H1 (cell line): ENCODE measurements at regions not wholly inside any gene's neighbourhood (a gene's known extent, or its start where the extent isn't known, plus 50 kb on each side); places are given as distances from the start of the nearest gene placed in this dataset.

Source experiments
- CTCF ChIA-PET: fragments of 300-600 bp; sonication (Branson Sonifier 250); formaldehyde crosslinking; loops from one replicate; lab custom pipeline; 2021; ENCODE audit not compliant: partially characterized antibody; lab: Charles Lee
- POLR2A ChIA-PET: fragments of 300-600 bp; sonication (Branson Sonifier 250); formaldehyde crosslinking; loops from one replicate; lab custom pipeline; 2021; ENCODE audit warnings: inconsistent platforms; ENCODE audit not compliant: partially characterized antibody; lab: Charles Lee
- DNase-seq, 2 experiments: peaks; one replicate each; pipeline versions ENCODE4 v3.0.0 to v3.0.0-alpha.2; 2010 to 2022; ENCODE audit warnings: low spot score in 2 of 2, low read depth in 1 of 2, mixed read lengths in 1 of 2
- FAIRE-seq: peaks from 2 replicates; lab custom pipeline; 2011; peaks lifted over from hg19 to GRCh38; lab: Jason Lieb, UNC
- H2AFZ ChIP-seq: 2 replicates; pipeline ENCODE4 v1.8.1; 2012; ENCODE audit warnings: low read length, inconsistent platforms
- H2AK5ac ChIP-seq: 2 replicates; pipeline ENCODE4 v1.6.1; 2013; ENCODE audit warnings: low read depth, low read length
- H2BK120ac ChIP-seq: replicated peaks from 2 replicates; pipeline ENCODE3; 2013; ENCODE audit warnings: low read depth, low read length, inconsistent platforms
- H2BK12ac ChIP-seq: 2 replicates; pipeline ENCODE4 v1.6.1; 2013; ENCODE audit warnings: low read depth, low read length
- H2BK15ac ChIP-seq: 2 replicates; pipeline ENCODE4 v1.6.1; 2013; ENCODE audit warnings: low read length
- H2BK20ac ChIP-seq: 2 replicates; pipeline ENCODE4 v1.6.1; 2013; ENCODE audit warnings: low read length
- H2BK5ac ChIP-seq: 2 replicates; pipeline ENCODE4 v1.6.1; 2013; ENCODE audit warnings: low read depth, low read length
- H3K14ac ChIP-seq: 2 replicates; pipeline ENCODE4 v1.6.1; 2013; ENCODE audit warnings: inconsistent platforms; ENCODE audit not compliant: insufficient read length
- H3K18ac ChIP-seq: 2 replicates; pipeline ENCODE4 v1.6.1; 2013; ENCODE audit warnings: low read length; ENCODE audit errors: extremely low read depth
- H3K23ac ChIP-seq: 2 replicates; pipeline ENCODE4 v1.6.1; 2013; ENCODE audit warnings: inconsistent platforms; ENCODE audit not compliant: insufficient read length
- H3K23me2 ChIP-seq: 2 replicates; pipeline ENCODE4 v1.6.1; 2013; ENCODE audit warnings: low read depth, low read length
- H3K27ac ChIP-seq: 2 replicates; pipeline ENCODE4 v1.6.1; 2011; ENCODE audit warnings: low read depth, low read length, inconsistent platforms
- H3K27me3 ChIP-seq, 4 experiments: replicated peaks in 1 of 4; 1 replicate in 1 of 4; 2 replicates in 3 of 4; pipeline versions ENCODE4 v1.6.1 to v1.8.1; 2011 to 2013; ENCODE audit warnings: low read length in 3 of 4, mild to moderate bottlenecking in 3 of 4, inconsistent platforms in 2 of 4, mixed read lengths in 2 of 4, moderate library complexity in 1 of 4; ENCODE audit not compliant: control insufficient read depth in 3 of 4, insufficient read depth in 3 of 4; ENCODE audit errors: extremely low read depth in 1 of 4
- H3K36me3 ChIP-seq, 4 experiments: 2 replicates each; pipeline versions ENCODE4 v1.6.1 to v1.8.1; 2011 to 2013; ENCODE audit warnings: mild to moderate bottlenecking in 4 of 4, low read length in 3 of 4, moderate library complexity in 2 of 4, control low read depth in 1 of 4, inconsistent platforms in 1 of 4; ENCODE audit not compliant: insufficient read depth in 4 of 4, control insufficient read depth in 2 of 4
- H3K4ac ChIP-seq: replicated peaks from 2 replicates; pipeline ENCODE3; 2013; ENCODE audit warnings: low read length, low read depth, mixed read lengths, inconsistent platforms; ENCODE audit not compliant: insufficient read length
- H3K4me1 ChIP-seq, 4 experiments: replicated peaks in 1 of 4; 1 replicate in 1 of 4; 2 replicates in 3 of 4; pipeline versions ENCODE4 v1.6.1 to v1.8.1; 2011 to 2013; ENCODE audit warnings: low read length in 3 of 4, inconsistent platforms in 2 of 4, mixed read lengths in 1 of 4; ENCODE audit not compliant: insufficient read depth in 4 of 4, control insufficient read depth in 3 of 4
- H3K4me2 ChIP-seq, 2 experiments: 2 replicates each; pipeline versions ENCODE4 v1.6.1 to v1.8.1; 2011 to 2013; ENCODE audit warnings: low read depth in 2 of 2, low read length in 2 of 2, control low read depth in 1 of 2, inconsistent platforms in 1 of 2, mild to moderate bottlenecking in 1 of 2; ENCODE audit not compliant: insufficient read depth in 1 of 2
- H3K4me3 ChIP-seq, 4 experiments: fragments of 200-600, 300-600 bp in 1 of 4; sonication (generic), shearing (Covaris generic), sonication (Bioruptor Twin) in 1 of 4; 2 replicates each; pipeline versions ENCODE4 v1.5.1 to v1.8.1; 2011 to 2016; ENCODE audit warnings: low read length in 4 of 4, low read depth in 3 of 4, control low read depth in 2 of 4, inconsistent platforms in 2 of 4, mild to moderate bottlenecking in 2 of 4, mixed read lengths in 1 of 4, moderate library complexity in 1 of 4; ENCODE audit not compliant: insufficient read depth in 2 of 4; ENCODE audit errors: extremely low read depth in 1 of 4
- H3K56ac ChIP-seq: replicated peaks from 2 replicates; pipeline ENCODE3; 2013; ENCODE audit warnings: low read depth, mild to moderate bottlenecking, mixed read lengths, low read length, inconsistent platforms; ENCODE audit not compliant: insufficient read length
- H3K79me1 ChIP-seq: 2 replicates; pipeline ENCODE4 v1.6.1; 2013; ENCODE audit warnings: low read depth, low read length, control low read depth
- H3K79me2 ChIP-seq, 2 experiments: 2 replicates each; pipeline versions ENCODE4 v1.6.1 to v1.8.1; 2012 to 2013; ENCODE audit warnings: low read length in 2 of 2, mild to moderate bottlenecking in 2 of 2, inconsistent platforms in 1 of 2; ENCODE audit not compliant: insufficient read depth in 2 of 2, control insufficient read depth in 1 of 2
- H3K9ac ChIP-seq, 4 experiments: replicated peaks in 1 of 4; 1 replicate in 1 of 4; 2 replicates in 3 of 4; pipeline versions ENCODE4 v1.6.1 to v1.8.1; 2011 to 2013; ENCODE audit warnings: low read depth in 3 of 4, low read length in 3 of 4, control low read depth in 2 of 4, mild to moderate bottlenecking in 2 of 4, moderate library complexity in 2 of 4, inconsistent platforms in 1 of 4; ENCODE audit errors: extremely low read depth in 1 of 4
- H3K9me3 ChIP-seq, 2 experiments: 2 replicates each; pipeline versions ENCODE4 v1.6.1 to v1.8.1; 2012 to 2013; ENCODE audit warnings: mild to moderate bottlenecking in 2 of 2, moderate library complexity in 2 of 2, control low read depth in 1 of 2, inconsistent platforms in 1 of 2, low read depth in 1 of 2, low read length in 1 of 2, mixed read lengths in 1 of 2; ENCODE audit not compliant: insufficient read depth in 2 of 2
- H4K20me1 ChIP-seq, 2 experiments: replicated peaks in 1 of 2; 2 replicates each; pipeline versions ENCODE3 to v1.8.1; 2011 to 2013; ENCODE audit warnings: inconsistent platforms in 2 of 2, low read length in 2 of 2, mild to moderate bottlenecking in 1 of 2; ENCODE audit not compliant: insufficient read depth in 2 of 2, control insufficient read depth in 1 of 2
- H4K5ac ChIP-seq: 2 replicates; pipeline ENCODE4 v1.6.1; 2013; ENCODE audit warnings: low read length, low read depth, mixed read lengths, inconsistent platforms; ENCODE audit not compliant: insufficient read length
- H4K8ac ChIP-seq: 2 replicates; pipeline ENCODE4 v1.8.0; 2013; ENCODE audit warnings: mild to moderate bottlenecking, moderate library complexity, low read length, inconsistent platforms; ENCODE audit not compliant: insufficient read depth; ENCODE audit errors: extremely low read depth
- H4K91ac ChIP-seq: replicated peaks from 2 replicates; pipeline ENCODE3; 2013; ENCODE audit warnings: low read length, mixed read lengths, inconsistent platforms; ENCODE audit not compliant: insufficient read length
- CEBPB ChIP-seq: IDR thresholded peaks from 2 replicates; pipeline ENCODE4 v1.6.1; 2012; ENCODE audit warnings: low read depth, low read length
- GTF2F1 ChIP-seq: IDR thresholded peaks from 2 replicates; pipeline ENCODE4 v1.6.1; 2012; ENCODE audit warnings: low read depth, low read length, improper control_type of control experiment, borderline replicate concordance
- WGBS, 2 experiments: shearing (Covaris generic) in 1 of 2; methylation state at CpG; one replicate each; pipeline versions ENCODE4 v1.1.6 to v1.1.7; 2013 to 2015; ENCODE audit warnings: low lambda C conversion rate in 2 of 2, mixed read lengths in 2 of 2, inconsistent platforms in 1 of 2, low coverage in 1 of 2, missing lambda C conversion rate in 1 of 2; ENCODE audit not compliant: insufficient replicate concordance in 2 of 2, insufficient coverage in 1 of 2, insufficient read length in 1 of 2; ENCODE audit errors: extremely low coverage in 1 of 2, missing lambda C conversion rate in 1 of 2; 5-methylcytosine and 5-hydroxymethylcytosine counted together

GRCh38 chr6:126696921-126697693 is 357.2 kb downstream of the CENPW start:
- Histone ChIP-seq H2BK120ac (no peak overlapping the region), H2AK5ac (no peak overlapping the region), H4K8ac (no peak overlapping the region), H3K14ac (no peak overlapping the region)
- TF ChIP-seq CEBPB (peak; percentile 71), GTF2F1 (no peak)
- TF ChIP-seq, all 59 proteins: peak for 1
- Histone ChIP-seq H3K27me3 (no peaks in the 10 kb centered on the region), H4K20me1 (no peaks in the 10 kb centered on the region), H2BK5ac (no peak overlapping the region), H3K4me3 (no peak overlapping the region), H3K9ac (no peak overlapping the region), H3K36me3 (no peaks in the 10 kb centered on the region), H4K5ac (no peak overlapping the region), H3K23me2 (no peaks in the 10 kb centered on the region; the same call in 1 of the 2 replicates), H3K4me1 (no peaks in the 10 kb centered on the region; a peak in 1 of 7 replicates), H3K18ac (no peak overlapping the region), H2BK15ac (no peak overlapping the region), H4K91ac (no peak overlapping the region), H3K79me2 (no peaks in the 10 kb centered on the region), H2BK12ac (no peak overlapping the region), H2AFZ (peak overlapping the region; percentile 64; the same call in 1 of the 2 replicates), H3K9me3 (no peaks in the 10 kb centered on the region), H3K56ac (no peak overlapping the region), H3K27ac (no peak overlapping the region), H3K4ac (no peak overlapping the region), H2BK20ac (no peak overlapping the region), H3K23ac (no peak overlapping the region), H3K79me1 (no peaks in the 10 kb centered on the region), H3K4me2 (no peak overlapping the region)
- ChIA-PET POLR2A (no interaction called here), CTCF (interaction anchor here (0.6 to 1.2 kb wide), 4 partner anchors 13 to 425 kb away, joined by 3 to 4 read pairs (median 3); no protein-coding TSS in a partner anchor)
- WGBS, 2 experiments, result 90% methylated on average over 5 of the region's 5 CpGs; no CpG with 5 or more reads in 1 of the 2 experiments
- DNase-seq (no peak), FAIRE-seq (no peak)
